ENCODE measurements at regions not wholly inside any gene's neighbourhood (a gene's known extent, or its start where the extent isn't known, plus 50 kb on each side); places are given as distances from the start of the nearest gene placed in this dataset.

DNA sequence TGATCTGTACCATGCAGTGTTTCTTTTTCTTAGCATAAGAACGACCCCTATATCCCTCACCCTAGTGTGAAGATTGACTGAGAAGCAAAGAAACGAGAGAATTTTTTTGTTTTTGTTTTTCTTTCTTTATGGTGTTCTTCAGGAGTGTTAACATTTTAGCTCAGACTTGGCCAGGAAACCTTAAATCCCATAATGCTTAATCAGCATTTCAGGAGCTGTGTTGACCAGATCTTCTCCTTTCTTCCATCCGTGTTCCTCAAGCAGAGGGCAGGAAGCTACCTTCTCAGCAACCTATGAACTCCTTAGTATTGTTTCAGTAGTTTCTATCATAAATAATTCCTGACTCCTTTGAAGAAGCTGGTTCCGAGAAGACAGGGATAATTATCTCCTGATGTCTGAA, 1501.5 kb downstream of the STIM2 start:
- TF ChIP-seq, protein P1, sequence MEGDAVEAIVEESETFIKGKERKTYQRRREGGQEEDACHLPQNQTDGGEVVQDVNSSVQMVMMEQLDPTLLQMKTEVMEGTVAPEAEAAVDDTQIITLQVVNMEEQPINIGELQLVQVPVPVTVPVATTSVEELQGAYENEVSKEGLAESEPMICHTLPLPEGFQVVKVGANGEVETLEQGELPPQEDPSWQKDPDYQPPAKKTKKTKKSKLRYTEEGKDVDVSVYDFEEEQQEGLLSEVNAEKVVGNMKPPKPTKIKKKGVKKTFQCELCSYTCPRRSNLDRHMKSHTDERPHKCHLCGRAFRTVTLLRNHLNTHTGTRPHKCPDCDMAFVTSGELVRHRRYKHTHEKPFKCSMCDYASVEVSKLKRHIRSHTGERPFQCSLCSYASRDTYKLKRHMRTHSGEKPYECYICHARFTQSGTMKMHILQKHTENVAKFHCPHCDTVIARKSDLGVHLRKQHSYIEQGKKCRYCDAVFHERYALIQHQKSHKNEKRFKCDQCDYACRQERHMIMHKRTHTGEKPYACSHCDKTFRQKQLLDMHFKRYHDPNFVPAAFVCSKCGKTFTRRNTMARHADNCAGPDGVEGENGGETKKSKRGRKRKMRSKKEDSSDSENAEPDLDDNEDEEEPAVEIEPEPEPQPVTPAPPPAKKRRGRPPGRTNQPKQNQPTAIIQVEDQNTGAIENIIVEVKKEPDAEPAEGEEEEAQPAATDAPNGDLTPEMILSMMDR (IDR thresholded peaks at IDR 0.05), result no peak
- no peak for TF ChIP-seq POLR2A (IDR thresholded peaks at IDR 0.05)

All from heart left ventricle (tissue), 13 donors.